Ovary (tissue), 7 donors: ENCODE measurements at regions not wholly inside any gene's neighbourhood (a gene's known extent, or its start where the extent isn't known, plus 50 kb on each side); places are given as distances from the start of the nearest gene placed in this dataset.
"Not testable (repeated sequence)": the region's sequence is repeated elsewhere in the genome, so short reads cannot be mapped to it uniquely, and the experiment has no call there.

Source experiments
- DNase-seq, 5 donors: peaks; one replicate each; pipeline ENCODE4 v3.0.0-alpha.2; 2019 to 2020
- H3K27ac ChIP-seq, 2 donors: fragments of 200-600 bp; one replicate each; pipeline versions ENCODE4 v1.5.1 to v1.8.0; 2019 to 2022
- H3K27me3 ChIP-seq: fragments of 200-600 bp; one replicate; pipeline ENCODE4 v1.8.0; 2022
- H3K36me3 ChIP-seq: fragments of 200-600 bp; sonication (generic); one replicate; pipeline ENCODE4 v1.5.1; 2019
- H3K4me1 ChIP-seq: one replicate; pipeline ENCODE4 v1.8.1; 2013; ENCODE audit warnings: mild to moderate bottlenecking, moderate library complexity; ENCODE audit not compliant: insufficient read depth
- H3K4me3 ChIP-seq: fragments of 200-600 bp; sonication (generic); one replicate; pipeline ENCODE4 v1.5.1; 2017
- H3K9me3 ChIP-seq, 2 donors: fragments of 200-600 bp in 1 of 2; sonication (generic) in 1 of 2; one replicate each; pipeline versions ENCODE4 v1.5.1 to v1.8.1; 2013 to 2019; ENCODE audit warnings: mild to moderate bottlenecking in 1 of 2, moderate library complexity in 1 of 2
- EP300 ChIP-seq: sonication (generic); formaldehyde crosslinking; IDR thresholded peaks from one replicate; pipeline ENCODE4 v1.6.1; 2017; ENCODE audit warnings: antibody characterized with exemption
- POLR2A ChIP-seq: fragments of 450-650 bp; IDR thresholded peaks from one replicate; pipeline ENCODE4 v1.6.1; 2017; ENCODE audit warnings: antibody characterized with exemption, mild to moderate bottlenecking, moderate library complexity
- WGBS, 3 donors: extraction: QIAGEN DNeasy Blood & Tissue Kit in 1 of 3; methylation state at CpG; one replicate each; pipeline versions ENCODE4 v1.1.5 to v1.1.7; 2013 to 2017; 5-methylcytosine and 5-hydroxymethylcytosine counted together
- intact Hi-C, 4 donors: fragments of 100-400 bp; cut with DNase I; formaldehyde crosslinking; loops; one replicate each; pipeline versions ENCODE4 v1.11.0 to v1.15.1; 2022 to 2023
- TF ChIP-seq, protein P1 (sequence below), 3 donors: fragments of 450-650 bp in 2 of 3; fragments of 200-600 bp in 1 of 3; IDR thresholded peaks; one replicate each; pipeline versions ENCODE4 v1.5.1 to v1.8.0; 2016 to 2022; ENCODE audit warnings: antibody characterized with exemption in 3 of 3, mild to moderate bottlenecking in 1 of 3
- donor health status: DM: no; HTN: no; CAD: no; lungs with moderate emphysema.
- donor health status: DM: no; HTN: no; CAD: no.
- donor health status: Bipolar disorder and iron deficiency.
- donor health status: DM: no; HTN: no; CAD: no.
- donor health status: DM: yes; HTN: yes; CAD: no.

DNA sequence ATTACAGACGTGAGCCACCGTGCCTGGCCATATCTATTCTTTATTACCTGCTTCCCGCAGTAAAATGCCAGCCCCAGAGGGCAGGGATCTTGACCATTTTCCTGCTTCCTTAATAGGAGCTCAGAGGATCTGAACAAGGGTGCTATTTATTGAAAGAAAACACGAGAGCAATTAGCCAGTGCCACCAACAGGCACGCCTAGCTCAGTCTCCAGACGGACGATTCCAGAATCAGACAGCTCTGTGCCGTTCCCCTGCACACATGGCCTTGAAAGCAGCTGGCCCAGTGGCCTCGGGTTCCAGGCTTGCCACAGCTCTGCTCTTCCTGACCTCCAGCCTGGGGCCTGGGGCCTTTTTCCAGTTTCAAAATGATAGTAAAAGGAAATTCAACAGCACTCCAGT, 135.2 kb upstream of the RFLNA start:
- intact Hi-C loops, result no loop called here
- Histone ChIP-seq H3K36me3 (no peaks in the 10 kb centered on the region), H3K4me3 (no peak overlapping the region), H3K4me1 (peaks cover 10% of the 10 kb centered on the region), H3K27ac (peak overlapping the region in 1 of 2 donors; percentile 73), H3K27me3 (no peaks in the 10 kb centered on the region), H3K9me3 (no peaks in the 10 kb centered on the region)
- WGBS, 3 donors, result 27 to 55% (median 35%) methylated on average over 9 of the region's 9 CpGs
- no peak for TF ChIP-seq POLR2A
- TF ChIP-seq EP300, result no peak
- TF ChIP-seq, protein P1, sequence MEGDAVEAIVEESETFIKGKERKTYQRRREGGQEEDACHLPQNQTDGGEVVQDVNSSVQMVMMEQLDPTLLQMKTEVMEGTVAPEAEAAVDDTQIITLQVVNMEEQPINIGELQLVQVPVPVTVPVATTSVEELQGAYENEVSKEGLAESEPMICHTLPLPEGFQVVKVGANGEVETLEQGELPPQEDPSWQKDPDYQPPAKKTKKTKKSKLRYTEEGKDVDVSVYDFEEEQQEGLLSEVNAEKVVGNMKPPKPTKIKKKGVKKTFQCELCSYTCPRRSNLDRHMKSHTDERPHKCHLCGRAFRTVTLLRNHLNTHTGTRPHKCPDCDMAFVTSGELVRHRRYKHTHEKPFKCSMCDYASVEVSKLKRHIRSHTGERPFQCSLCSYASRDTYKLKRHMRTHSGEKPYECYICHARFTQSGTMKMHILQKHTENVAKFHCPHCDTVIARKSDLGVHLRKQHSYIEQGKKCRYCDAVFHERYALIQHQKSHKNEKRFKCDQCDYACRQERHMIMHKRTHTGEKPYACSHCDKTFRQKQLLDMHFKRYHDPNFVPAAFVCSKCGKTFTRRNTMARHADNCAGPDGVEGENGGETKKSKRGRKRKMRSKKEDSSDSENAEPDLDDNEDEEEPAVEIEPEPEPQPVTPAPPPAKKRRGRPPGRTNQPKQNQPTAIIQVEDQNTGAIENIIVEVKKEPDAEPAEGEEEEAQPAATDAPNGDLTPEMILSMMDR (IDR thresholded peaks at IDR 0.05), result no peak
- peak; percentile 26 to 55 (median 44) for DNase-seq

DNA sequence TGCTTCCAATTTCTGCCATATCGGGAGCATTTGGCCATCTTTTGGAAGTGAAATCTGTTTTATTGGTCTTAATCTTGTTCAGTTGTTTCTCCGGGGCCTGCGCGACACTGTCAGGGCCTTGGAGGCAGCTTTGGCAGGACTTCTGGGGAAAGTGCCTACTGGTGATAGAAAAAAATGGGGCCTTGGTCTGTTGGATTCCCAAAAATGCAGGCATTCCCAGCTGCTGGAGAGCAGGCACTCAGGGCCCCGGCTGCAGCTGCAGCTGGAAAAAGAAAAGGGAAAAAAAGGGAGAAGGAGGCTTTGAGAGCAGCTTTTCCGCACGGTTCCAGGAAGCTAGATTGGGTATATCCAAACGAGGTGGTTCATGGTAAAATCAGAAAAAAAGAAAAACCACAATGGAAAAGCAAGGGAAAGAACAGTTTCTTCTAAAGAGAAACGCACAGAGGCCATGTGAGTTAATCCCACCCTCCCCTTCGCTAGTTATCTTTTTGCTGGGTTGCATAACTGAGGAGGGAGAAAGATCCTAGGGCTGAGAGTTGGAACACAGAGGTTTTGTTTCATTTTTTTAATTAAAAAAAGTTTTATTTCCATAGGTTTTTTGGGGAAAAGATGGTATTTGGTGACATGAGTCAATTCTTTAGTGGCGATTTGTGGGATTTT, 134.7 kb upstream of the RFLNA start:
- WGBS, 3 donors, result 19 to 29% (median 26%) methylated on average over 11 of the region's 11 CpGs
- intact Hi-C loops, result no loop called here
- H3K27ac ChIP-seq, result peak overlapping the region in 1 of 2 donors; percentile 73

DNA sequence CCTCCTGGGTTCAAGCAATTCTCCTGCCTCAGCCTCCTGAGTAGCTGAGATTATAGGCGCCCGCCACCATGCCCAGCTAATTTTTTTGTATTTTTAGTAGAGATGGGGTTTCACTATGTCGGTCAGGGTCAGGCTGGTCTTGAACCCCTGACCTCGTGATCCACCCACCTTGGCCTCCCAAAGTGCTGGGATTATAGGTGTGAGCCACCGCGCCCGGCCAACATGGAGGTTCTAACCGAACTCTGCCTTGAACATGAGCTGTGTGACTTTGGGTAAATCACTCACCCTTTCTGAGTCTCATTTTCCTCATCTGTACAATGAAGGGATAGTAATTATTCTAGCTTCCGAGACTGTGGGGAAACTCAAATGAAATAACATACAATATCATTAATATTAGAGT, 133.5 kb upstream of the RFLNA start:
- H3K36me3 ChIP-seq, H3K27ac ChIP-seq, H3K4me3 ChIP-seq, H3K9me3 ChIP-seq, H3K4me1 ChIP-seq, H3K27me3 ChIP-seq, DNase-seq, intact Hi-C loops: not testable (repeated sequence)
- WGBS, 3 donors, result 83 to 88% (median 84%) methylated on average over 9 of the region's 9 CpGs

More for the DNA sequence above, 134.7 kb upstream of the RFLNA start:
- Histone ChIP-seq H3K4me3 (no peak overlapping the region), H3K36me3 (no peaks in the 10 kb centered on the region), H3K9me3 (no peaks in the 10 kb centered on the region), H3K27me3 (no peaks in the 10 kb centered on the region), H3K4me1 (peaks cover 10% of the 10 kb centered on the region)
- peak in 2 of 5 donors; percentile 31 to 44 for DNase-seq
- TF ChIP-seq POLR2A (no peak), EP300 (no peak)
- TF ChIP-seq, protein P1 (IDR thresholded peaks at IDR 0.05), result no peak

DNA sequence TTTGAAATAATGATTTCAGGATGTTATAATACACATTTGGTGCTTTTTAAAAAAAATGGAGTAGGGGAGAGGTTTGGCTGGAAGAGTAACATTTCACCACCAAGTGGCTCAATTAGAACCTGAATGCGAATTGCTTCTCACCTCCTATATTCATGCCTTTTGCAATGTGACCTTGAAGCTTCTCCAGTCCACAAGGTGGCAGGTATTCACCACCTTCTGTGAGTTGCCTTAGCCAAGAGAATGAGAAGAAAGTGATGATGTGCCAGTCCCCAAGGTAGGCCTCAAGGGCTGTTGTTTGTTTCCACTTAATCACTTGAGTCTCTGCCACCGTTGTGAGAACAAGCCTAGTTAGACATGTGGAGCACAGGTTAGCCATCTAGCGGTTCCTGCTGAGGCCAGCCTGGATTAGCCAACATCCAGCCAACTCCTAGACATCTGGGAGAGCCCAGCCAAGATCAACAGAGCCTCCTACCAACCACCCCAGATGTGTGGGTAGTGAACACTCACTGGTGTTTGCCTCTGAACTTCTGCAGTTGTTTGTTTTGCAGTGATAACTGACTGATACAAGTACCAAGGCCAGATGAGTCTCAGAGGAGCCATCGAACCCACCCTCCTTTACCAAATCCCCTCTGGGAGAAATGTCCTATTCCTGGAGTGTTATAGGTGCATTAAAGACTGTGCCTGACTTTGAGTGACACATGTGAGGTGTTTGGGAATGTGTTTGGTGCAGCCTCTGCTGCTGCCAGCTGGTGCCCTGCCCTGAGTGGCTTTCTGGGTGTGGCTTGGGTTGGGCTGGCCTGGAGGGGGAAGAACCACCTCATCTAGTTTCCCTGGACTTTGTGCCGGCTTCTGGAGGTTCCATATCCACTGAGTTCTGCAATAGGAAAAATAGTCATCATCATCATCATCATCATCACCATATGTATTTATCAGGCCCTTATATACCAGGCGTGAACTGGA, 132.5 kb upstream of the RFLNA start:
- no peak for DNase-seq
- intact Hi-C loops, result no loop called here
- H3K9me3 ChIP-seq, result no peaks in the 10 kb centered on the region
- no peaks in the 10 kb centered on the region for H3K27me3 ChIP-seq
- H3K27ac ChIP-seq, result no peak overlapping the region
- WGBS, 3 donors, result 87 to 95% (median 89%) methylated on average over 6 of the region's 6 CpGs
- peaks cover 10% of the 10 kb centered on the region for H3K4me1 ChIP-seq
- H3K36me3 ChIP-seq, result no peaks in the 10 kb centered on the region
- TF ChIP-seq POLR2A (no peak), EP300 (no peak)
- TF ChIP-seq, protein P1 (IDR thresholded peaks at IDR 0.05), result no peak
- no peak overlapping the region for H3K4me3 ChIP-seq

DNA sequence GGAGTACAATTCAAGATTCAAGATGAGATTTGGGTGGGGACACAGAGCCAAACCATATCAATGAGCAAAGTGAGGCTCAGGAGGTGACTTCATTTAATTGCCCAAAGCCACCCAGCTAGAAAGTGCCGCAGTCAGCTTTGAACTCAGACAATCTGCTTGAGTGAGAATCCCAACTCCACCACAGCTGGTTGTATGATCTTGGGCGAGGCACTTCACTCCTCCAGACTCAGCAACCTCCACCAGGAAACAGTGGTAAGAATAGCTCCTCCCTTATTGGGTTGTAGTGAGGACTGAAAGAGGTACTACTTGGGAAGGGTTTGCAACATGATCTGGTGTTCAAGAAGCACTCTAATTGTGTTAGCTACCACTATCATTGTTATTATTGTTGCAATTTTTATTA, 129.2 kb upstream of the RFLNA start:
- WGBS, 3 donors, result 82 to 83% (median 83%) methylated on average over 2 of the region's 2 CpGs
- no peak overlapping the region for H3K27ac ChIP-seq
- H3K36me3 ChIP-seq, result no peaks in the 10 kb centered on the region
- H3K27me3 ChIP-seq, result no peaks in the 10 kb centered on the region
- peaks cover under 1% of the 10 kb centered on the region for H3K4me1 ChIP-seq
- H3K4me3 ChIP-seq, result no peak overlapping the region
- no peak for DNase-seq
- H3K9me3 ChIP-seq, result no peaks in the 10 kb centered on the region
- TF ChIP-seq POLR2A, result no peak
- TF ChIP-seq, protein P1 (IDR thresholded peaks at IDR 0.05), result no peak
- no peak for TF ChIP-seq EP300
- intact Hi-C loops, result no loop called here
